C1 segment of cervical spinal cord (tissue), 14 donors: ENCODE measurements at regions not wholly inside any gene's neighbourhood (a gene's known extent, or its start where the extent isn't known, plus 50 kb on each side); places are given as distances from the start of the nearest gene placed in this dataset.
"Not testable (repeated sequence)": the region's sequence is repeated elsewhere in the genome, so short reads cannot be mapped to it uniquely, and the experiment has no call there.

Experiments used
- DNase-seq, 14 donors: peaks; one replicate each; lab custom pipeline; 2025; lab: John Stamatoyannopoulos, UW

- DNase-seq, result no peak
These were observed 179.1 kb downstream of the FASLG start for GRCh38 chr1:172837816-172838679.

- DNase-seq, result no peak
These were observed 179.9 kb downstream of the FASLG start for GRCh38 chr1:172838680-172839313.

GRCh38 chr1:172839639-172840038, 180.7 kb downstream of the FASLG start:
- not testable (repeated sequence) for DNase-seq

- DNase-seq, result no peak
These were observed 184.5 kb downstream of the FASLG start for GRCh38 chr1:172843444-172843843.

GRCh38 chr1:172845371-172845770, 186.5 kb downstream of the FASLG start:
- no peak for DNase-seq

GRCh38 chr1:172845865-172846264, 187.0 kb downstream of the FASLG start:
- no peak for DNase-seq

GRCh38 chr1:172847814-172848213, 188.9 kb downstream of the FASLG start:
- DNase-seq, result not testable (repeated sequence)

- no peak for DNase-seq
These were observed 190.8 kb downstream of the FASLG start for GRCh38 chr1:172849653-172850052.

- no peak for DNase-seq
These were observed 192.2 kb downstream of the FASLG start for GRCh38 chr1:172851077-172851476.

- DNase-seq, result no peak
These were observed 193.0 kb downstream of the FASLG start for GRCh38 chr1:172851856-172852255.

- not testable (repeated sequence) for DNase-seq
These were observed 194.8 kb downstream of the TNFSF18 start for GRCh38 chr1:172855983-172856382.

GRCh38 chr1:172863031-172863430, 187.7 kb downstream of the TNFSF18 start:
- no peak for DNase-seq

GRCh38 chr1:172867216-172867818, 183.4 kb downstream of the TNFSF18 start:
- no peak for DNase-seq

GRCh38 chr1:172870901-172871606, 179.7 kb downstream of the TNFSF18 start:
- DNase-seq, result no peak

GRCh38 chr1:172874950-172875349, 175.8 kb downstream of the TNFSF18 start:
- no peak for DNase-seq

- DNase-seq, result no peak
These were observed 174.8 kb downstream of the TNFSF18 start for GRCh38 chr1:172875892-172876291.

- DNase-seq, result no peak
These were observed 168.4 kb downstream of the TNFSF18 start for GRCh38 chr1:172882385-172882784.

- DNase-seq, result peak in 1 of 14 donors; percentile 3
These were observed 167.9 kb downstream of the TNFSF18 start for GRCh38 chr1:172882791-172883386.

- DNase-seq, result no peak
These were observed 167.4 kb downstream of the TNFSF18 start for GRCh38 chr1:172883387-172883791.

- no peak for DNase-seq
These were observed 166.9 kb downstream of the TNFSF18 start for GRCh38 chr1:172883844-172884243.

- DNase-seq, result no peak
These were observed 165.3 kb downstream of the TNFSF18 start for GRCh38 chr1:172885411-172885810.

GRCh38 chr1:172885971-172886370, 164.8 kb downstream of the TNFSF18 start:
- DNase-seq, result no peak
